ENCODE measurements at regions not wholly inside any gene's neighbourhood (a gene's known extent, or its start where the extent isn't known, plus 50 kb on each side); places are given as distances from the start of the nearest gene placed in this dataset.

DNA sequence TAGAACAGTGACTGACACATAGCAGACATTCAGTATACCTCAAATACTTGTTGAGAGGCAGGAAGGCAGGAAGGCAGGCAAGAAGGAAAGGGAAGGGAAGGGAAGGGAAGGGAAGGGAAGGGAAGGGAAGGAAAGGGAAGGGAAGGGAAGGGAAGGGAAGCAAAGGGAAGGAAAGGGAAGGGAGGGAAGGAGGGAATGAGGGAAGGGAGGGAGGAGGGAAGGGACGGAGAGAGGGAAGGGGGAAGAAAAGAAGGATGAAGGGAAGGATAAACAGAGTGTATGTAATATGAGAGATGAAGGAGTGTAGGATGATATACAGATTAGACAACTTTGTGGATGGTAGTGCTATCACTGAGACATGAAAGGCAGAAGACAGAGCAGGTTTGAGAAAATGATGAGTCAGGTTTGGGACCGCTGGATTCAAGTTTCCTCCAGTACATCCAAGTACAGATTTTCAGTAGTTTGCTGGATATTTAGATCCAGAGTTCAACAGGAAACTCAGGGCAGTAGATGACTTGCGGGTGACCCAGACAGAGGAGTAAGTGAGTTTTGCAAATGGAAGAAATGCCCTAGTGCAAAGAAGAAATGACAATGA is 85.9 kb downstream of the MAFB start:
- Histone ChIP-seq H3K27me3 (ENCODE audit: control insufficient read depth in 2 of 2, insufficient read depth in 2 of 2, low read length in 2 of 2) (peaks cover 0 to 4% of the 10 kb centered on the region in 2 experiments), H2AFZ (ENCODE audit: low read depth, low read length) (no peak overlapping the region), H3K4me2 (ENCODE audit: insufficient read depth, low read length) (no peak overlapping the region), H3K27ac (ENCODE audit: insufficient read depth, low read depth, low read length) (no peak overlapping the region), H3K36me3 (ENCODE audit: control insufficient read depth in 2 of 2, extremely low read depth in 1 of 2, insufficient read depth in 2 of 2, low read length in 2 of 2) (no peaks in the 10 kb centered on the region), H3K4me3 (replicated peaks in 1 of 3; ENCODE audit: insufficient read depth in 1 of 3, low read depth in 1 of 3, low read length in 3 of 3) (no peak overlapping the region), H3K9me3 (replicated peaks; ENCODE audit: control insufficient read depth, insufficient read depth, low read length) (no peaks in the 10 kb centered on the region), H3K4me1 (ENCODE audit: control insufficient read depth, extremely low read depth, insufficient read depth, low read length) (no peaks in the 10 kb centered on the region), H4K20me1 (replicated peaks; ENCODE audit: control insufficient read depth, extremely low read depth, insufficient read depth, low read length) (no peaks in the 10 kb centered on the region), H3K9me1 (replicated peaks; ENCODE audit: control insufficient read depth, extremely low read depth, insufficient read depth, low read length) (no peaks in the 10 kb centered on the region), H3K9ac (replicated peaks; ENCODE audit: extremely low read depth, insufficient read depth, low read length) (no peak overlapping the region), H3K79me2 (ENCODE audit: control insufficient read depth, insufficient read depth, low read length) (no peaks in the 10 kb centered on the region)
- intact Hi-C loops (cut with micrococcal nuclease) = no loop called here
- POLR2A ChIA-PET = no interaction called here
- TF ChIP-seq POLR2A (IDR thresholded peaks at IDR 0.05; ENCODE audit: low read depth, low read length) = no peak
- no peak for TF ChIP-seq MYC (IDR thresholded peaks at IDR 0.05; ENCODE audit: low read depth, low read length)
- TF ChIP-seq GATA2 (IDR thresholded peaks at IDR 0.05; ENCODE audit: insufficient read depth, insufficient read length, low read depth, low read length) = no peak
- TF ChIP-seq, protein P1, sequence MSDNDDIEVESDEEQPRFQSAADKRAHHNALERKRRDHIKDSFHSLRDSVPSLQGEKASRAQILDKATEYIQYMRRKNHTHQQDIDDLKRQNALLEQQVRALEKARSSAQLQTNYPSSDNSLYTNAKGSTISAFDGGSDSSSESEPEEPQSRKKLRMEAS (IDR thresholded peaks at IDR 0.05; ENCODE audit: insufficient read depth, insufficient read length) = no peak
- TF ChIP-seq EZH2 (IDR thresholded peaks at IDR 0.05; ENCODE audit: borderline replicate concordance, low read depth, low read length, severe bottlenecking) = no peak
- no peak for TF ChIP-seq POLR2AphosphoS5 (IDR thresholded peaks at IDR 0.05; ENCODE audit: insufficient read depth, low read depth, low read length)
- TF ChIP-seq, protein P2, sequence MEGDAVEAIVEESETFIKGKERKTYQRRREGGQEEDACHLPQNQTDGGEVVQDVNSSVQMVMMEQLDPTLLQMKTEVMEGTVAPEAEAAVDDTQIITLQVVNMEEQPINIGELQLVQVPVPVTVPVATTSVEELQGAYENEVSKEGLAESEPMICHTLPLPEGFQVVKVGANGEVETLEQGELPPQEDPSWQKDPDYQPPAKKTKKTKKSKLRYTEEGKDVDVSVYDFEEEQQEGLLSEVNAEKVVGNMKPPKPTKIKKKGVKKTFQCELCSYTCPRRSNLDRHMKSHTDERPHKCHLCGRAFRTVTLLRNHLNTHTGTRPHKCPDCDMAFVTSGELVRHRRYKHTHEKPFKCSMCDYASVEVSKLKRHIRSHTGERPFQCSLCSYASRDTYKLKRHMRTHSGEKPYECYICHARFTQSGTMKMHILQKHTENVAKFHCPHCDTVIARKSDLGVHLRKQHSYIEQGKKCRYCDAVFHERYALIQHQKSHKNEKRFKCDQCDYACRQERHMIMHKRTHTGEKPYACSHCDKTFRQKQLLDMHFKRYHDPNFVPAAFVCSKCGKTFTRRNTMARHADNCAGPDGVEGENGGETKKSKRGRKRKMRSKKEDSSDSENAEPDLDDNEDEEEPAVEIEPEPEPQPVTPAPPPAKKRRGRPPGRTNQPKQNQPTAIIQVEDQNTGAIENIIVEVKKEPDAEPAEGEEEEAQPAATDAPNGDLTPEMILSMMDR (IDR thresholded peaks at IDR 0.05; ENCODE audit: extremely low read depth in 1 of 2, insufficient read depth in 1 of 2, low read depth in 1 of 2, low read length in 2 of 2) = no peak
- TF ChIP-seq JUN (IDR thresholded peaks at IDR 0.05; ENCODE audit: borderline replicate concordance, insufficient read depth, insufficient read length, low read depth) = no peak
- TF ChIP-seq FOS (IDR thresholded peaks at IDR 0.05; ENCODE audit: borderline replicate concordance, insufficient read depth, low read length) = no peak
- FAIRE-seq (no peak), DNase-seq (ENCODE audit: low read depth, low spot score) (no peak)
- CTCF ChIA-PET = no interaction called here
- dilution Hi-C loops (cut with MboI; ENCODE audit: extremely low pct_ligation_motif_present, low sequenced_read_pairs) = no loop called here
- no TSS peak for BruUV-seq (replicated peaks)
